ENCODE measurements at regions not wholly inside any gene's neighbourhood (a gene's known extent, or its start where the extent isn't known, plus 50 kb on each side); places are given as distances from the start of the nearest gene placed in this dataset.

DNA sequence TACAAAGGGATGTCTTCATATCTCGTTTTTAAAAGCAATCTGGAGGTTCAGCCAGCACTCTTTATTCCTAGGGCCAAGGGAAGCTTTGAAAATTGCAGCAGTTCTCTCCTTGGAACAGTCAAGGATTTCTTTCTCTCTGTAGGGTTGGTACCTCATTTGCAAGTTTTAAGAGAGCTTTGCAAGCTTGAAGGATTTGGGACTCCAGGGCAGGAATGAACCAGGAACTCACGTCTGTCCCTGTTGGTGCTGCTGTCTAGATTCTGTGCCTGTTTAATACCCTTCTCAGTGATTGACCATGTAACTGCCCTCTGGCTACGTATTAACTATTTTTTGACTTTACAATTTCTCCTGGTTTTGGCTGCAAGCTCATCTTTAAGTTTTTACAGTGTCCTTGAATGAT lies 262.5 kb upstream of the ST6GAL2 start:
- DNase-seq (ENCODE audit: low read depth) = no peak
- TF ChIP-seq, protein P1, sequence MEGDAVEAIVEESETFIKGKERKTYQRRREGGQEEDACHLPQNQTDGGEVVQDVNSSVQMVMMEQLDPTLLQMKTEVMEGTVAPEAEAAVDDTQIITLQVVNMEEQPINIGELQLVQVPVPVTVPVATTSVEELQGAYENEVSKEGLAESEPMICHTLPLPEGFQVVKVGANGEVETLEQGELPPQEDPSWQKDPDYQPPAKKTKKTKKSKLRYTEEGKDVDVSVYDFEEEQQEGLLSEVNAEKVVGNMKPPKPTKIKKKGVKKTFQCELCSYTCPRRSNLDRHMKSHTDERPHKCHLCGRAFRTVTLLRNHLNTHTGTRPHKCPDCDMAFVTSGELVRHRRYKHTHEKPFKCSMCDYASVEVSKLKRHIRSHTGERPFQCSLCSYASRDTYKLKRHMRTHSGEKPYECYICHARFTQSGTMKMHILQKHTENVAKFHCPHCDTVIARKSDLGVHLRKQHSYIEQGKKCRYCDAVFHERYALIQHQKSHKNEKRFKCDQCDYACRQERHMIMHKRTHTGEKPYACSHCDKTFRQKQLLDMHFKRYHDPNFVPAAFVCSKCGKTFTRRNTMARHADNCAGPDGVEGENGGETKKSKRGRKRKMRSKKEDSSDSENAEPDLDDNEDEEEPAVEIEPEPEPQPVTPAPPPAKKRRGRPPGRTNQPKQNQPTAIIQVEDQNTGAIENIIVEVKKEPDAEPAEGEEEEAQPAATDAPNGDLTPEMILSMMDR (IDR thresholded peaks at IDR 0.05; ENCODE audit: insufficient read depth, low read depth, low read length, missing control alignments) = no peak
- no peak overlapping the region for H3K4me3 ChIP-seq (ENCODE audit: low read depth, low read length)

DNA sequence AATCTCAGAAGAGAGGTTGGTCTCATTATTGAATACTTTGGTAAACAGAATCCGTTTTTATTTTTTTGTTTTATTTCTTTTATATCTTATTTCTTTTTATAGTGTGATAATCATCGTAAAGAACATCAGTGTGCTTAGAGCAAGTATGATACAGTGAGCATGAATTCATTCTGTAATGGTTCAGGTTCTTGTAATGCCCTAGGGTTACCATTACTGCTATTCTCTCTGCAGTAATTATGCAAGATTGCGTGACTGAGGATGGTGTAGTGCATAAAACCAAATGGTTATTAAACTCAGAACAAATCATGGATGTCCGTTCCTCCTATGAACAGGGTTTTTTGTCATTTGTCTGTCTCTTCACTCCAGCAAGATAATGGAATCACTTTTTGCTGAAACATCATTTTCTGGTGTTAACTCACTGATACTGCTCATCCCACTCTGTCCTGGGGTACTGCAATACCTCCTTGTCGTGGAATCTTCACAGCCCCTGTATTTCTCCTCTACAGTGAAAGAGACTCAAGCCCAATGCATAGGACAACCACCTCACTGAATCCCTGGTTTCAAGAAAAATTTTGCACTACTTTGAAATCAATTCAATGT lies 274.8 kb upstream of the ST6GAL2 start:
- TF ChIP-seq, protein P1 (IDR thresholded peaks at IDR 0.05; ENCODE audit: insufficient read depth, low read depth, low read length, missing control alignments) = no peak
- no peak for DNase-seq (ENCODE audit: low read depth)
- H3K4me3 ChIP-seq (ENCODE audit: low read depth, low read length) = no peak overlapping the region

DNA sequence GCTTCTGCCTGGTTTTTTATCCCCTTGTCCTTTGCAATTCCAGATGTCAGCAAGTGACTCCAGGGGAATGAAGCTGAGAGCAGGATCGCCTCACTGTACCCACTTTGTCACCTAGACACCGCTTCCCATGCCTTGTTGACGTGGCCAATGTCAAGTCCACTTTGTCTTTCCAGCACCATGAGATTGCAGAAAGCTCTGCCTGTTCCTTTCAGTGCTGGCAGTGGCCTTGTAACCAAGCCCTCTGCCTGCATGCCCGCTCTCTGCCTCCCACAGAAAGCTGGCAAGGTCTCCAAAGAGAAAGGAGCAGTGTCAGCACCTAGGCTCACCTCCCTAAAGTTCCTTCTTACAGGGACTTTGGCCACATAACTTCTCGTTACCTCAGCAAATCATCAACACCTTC lies 282.2 kb upstream of the ST6GAL2 start:
- TF ChIP-seq, protein P1 (IDR thresholded peaks at IDR 0.05; ENCODE audit: insufficient read depth, low read depth, low read length, missing control alignments) = no peak
- DNase-seq (ENCODE audit: low read depth) = no peak
- no peak overlapping the region for H3K4me3 ChIP-seq (ENCODE audit: low read depth, low read length)

DNA sequence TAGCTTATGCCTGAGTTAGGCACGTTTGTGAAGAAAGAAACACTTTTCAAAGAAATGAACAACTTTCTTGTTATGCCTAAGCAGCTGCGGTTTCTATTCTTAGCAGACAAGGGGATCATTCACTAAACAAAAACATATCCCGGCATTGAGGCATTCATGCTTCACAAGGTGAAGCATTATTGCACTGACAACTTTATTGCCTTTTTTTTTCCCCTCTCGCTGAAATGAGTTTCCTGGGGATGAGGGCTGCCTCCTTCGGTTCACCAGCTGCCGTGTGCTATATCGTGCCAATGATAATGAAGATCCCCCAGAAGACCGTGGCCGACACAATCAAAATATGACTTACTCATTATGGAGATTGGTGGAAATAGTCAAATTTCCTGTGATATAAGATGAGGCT lies 288.2 kb upstream of the ST6GAL2 start:
- TF ChIP-seq, protein P1 (IDR thresholded peaks at IDR 0.05; ENCODE audit: insufficient read depth, low read depth, low read length, missing control alignments) = no peak
- no peak overlapping the region for H3K4me3 ChIP-seq (ENCODE audit: low read depth, low read length)
- DNase-seq (ENCODE audit: low read depth) = no peak

DNA sequence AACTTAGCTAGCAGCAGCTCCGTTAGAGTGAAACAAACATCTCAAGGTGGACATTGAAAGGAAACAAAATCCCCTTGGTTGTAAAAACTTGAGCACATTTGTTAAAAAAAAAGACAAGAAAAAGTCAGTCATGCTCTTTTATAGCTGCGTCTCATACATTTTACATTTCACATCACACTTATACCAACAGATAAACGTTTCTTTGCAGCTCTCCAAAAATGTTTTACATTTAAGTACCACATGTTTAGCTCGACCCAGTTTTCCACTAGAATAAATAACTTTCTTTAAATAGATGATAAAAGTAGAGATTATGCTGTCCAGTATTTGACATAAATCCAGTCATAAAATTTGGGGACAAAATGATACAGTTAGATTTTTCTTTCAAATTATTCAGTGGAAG lies 297.0 kb upstream of the ST6GAL2 start:
- DNase-seq (ENCODE audit: low read depth) = no peak
- TF ChIP-seq, protein P1 (IDR thresholded peaks at IDR 0.05; ENCODE audit: insufficient read depth, low read depth, low read length, missing control alignments) = no peak
- H3K4me3 ChIP-seq (ENCODE audit: low read depth, low read length) = no peak overlapping the region

DNA sequence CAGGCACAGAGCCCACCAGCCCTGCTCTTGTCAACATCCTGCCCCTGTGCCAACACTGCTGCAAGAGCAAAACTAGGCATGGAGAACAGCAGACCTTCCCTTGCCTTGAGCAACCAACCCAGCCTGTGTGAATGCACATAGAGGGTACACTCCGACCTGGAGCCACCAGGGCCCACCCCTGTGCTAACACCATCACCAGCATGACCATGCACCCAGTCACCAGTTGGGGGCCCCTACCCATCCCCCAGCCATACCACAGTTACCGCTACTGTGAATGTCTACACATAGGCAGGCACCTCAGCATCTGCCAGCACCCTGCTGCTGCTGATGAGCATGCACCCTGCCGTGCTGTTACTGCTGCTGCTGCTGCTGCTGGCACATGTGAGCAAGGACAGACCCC lies 301.9 kb upstream of the ST6GAL2 start:
- DNase-seq (ENCODE audit: low read depth) = no peak
- H3K4me3 ChIP-seq (ENCODE audit: low read depth, low read length) = no peak overlapping the region
- TF ChIP-seq, protein P1 (IDR thresholded peaks at IDR 0.05; ENCODE audit: insufficient read depth, low read depth, low read length, missing control alignments) = no peak

DNA sequence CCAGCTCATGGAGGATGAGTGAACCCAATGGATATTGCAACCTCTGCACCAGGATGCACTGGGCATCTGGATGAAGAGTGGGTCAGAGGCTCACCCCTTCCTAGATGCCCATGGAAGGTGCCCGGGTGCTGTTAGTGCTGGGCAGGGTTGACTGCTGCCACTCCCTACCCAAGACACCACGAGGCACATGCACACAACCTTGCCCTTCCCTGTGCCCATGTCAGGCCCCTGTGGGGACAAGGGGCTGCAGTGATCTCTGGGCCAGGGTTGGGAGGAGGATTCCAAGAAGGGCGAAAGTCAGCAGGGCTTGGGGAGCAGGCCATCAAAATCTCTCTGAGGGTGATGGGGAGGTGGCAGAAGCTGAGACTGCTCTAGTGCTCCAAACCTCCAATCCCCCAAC lies 309.7 kb upstream of the ST6GAL2 start:
- TF ChIP-seq, protein P1 (IDR thresholded peaks at IDR 0.05; ENCODE audit: insufficient read depth, low read depth, low read length, missing control alignments) = no peak
- no peak for DNase-seq (ENCODE audit: low read depth)
- H3K4me3 ChIP-seq (ENCODE audit: low read depth, low read length) = no peak overlapping the region

Data from GM12865 (cell line).